ENCODE measurements at regions not wholly inside any gene's neighbourhood (a gene's known extent, or its start where the extent isn't known, plus 50 kb on each side); places are given as distances from the start of the nearest gene placed in this dataset.

- Histone ChIP-seq H3K27me3 (ENCODE audit: control insufficient read depth in 3 of 3, insufficient read depth in 3 of 3, low read length in 2 of 3) (no peaks in the 10 kb centered on the region), H3K4me1 (ENCODE audit: control insufficient read depth in 5 of 5, insufficient read depth in 5 of 5, low read length in 5 of 5) (no peaks in the 10 kb centered on the region), H3K4me3 (no peak overlapping the region), H3K9ac (ENCODE audit: insufficient read depth in 1 of 2, low read length in 2 of 2) (no peak overlapping the region), H3K9me3 (ENCODE audit: control insufficient read depth in 4 of 4, insufficient read depth in 3 of 4, low read length in 3 of 4) (no peaks in the 10 kb centered on the region), H3K36me3 (ENCODE audit: control insufficient read depth in 4 of 4, insufficient read depth in 4 of 4, low read length in 4 of 4) (no peaks in the 10 kb centered on the region), H3K27ac (ENCODE audit: low read depth in 1 of 2, low read length in 1 of 2) (no peak overlapping the region)
- DNase-seq (no peak), ATAC-seq (ENCODE audit: insufficient read depth, low FRiP score) (no peak)
- no peak for TF ChIP-seq CTCF (IDR thresholded peaks at IDR 0.05; ENCODE audit: control extremely low read depth, extremely low read depth)
- 72 to 78% methylated on average over 6 of the region's 6 CpGs for WGBS, 2 donors
These were observed 535.3 kb downstream of the GALC start for GRCh38 chr14:87457720-87458119.

- no peak for TF ChIP-seq CTCF (IDR thresholded peaks at IDR 0.05; ENCODE audit: control extremely low read depth, extremely low read depth)
- H3K9ac ChIP-seq (ENCODE audit: insufficient read depth in 1 of 2, low read length in 2 of 2): no peak overlapping the region
- H3K36me3 ChIP-seq (ENCODE audit: control insufficient read depth in 4 of 4, insufficient read depth in 4 of 4, low read length in 4 of 4): no peaks in the 10 kb centered on the region
- 86 to 88% methylated on average over 3 of the region's 3 CpGs for WGBS, 2 donors
- ATAC-seq (ENCODE audit: insufficient read depth, low FRiP score): no peak
- no peak overlapping the region for H3K4me3 ChIP-seq
- H3K27me3 ChIP-seq (ENCODE audit: control insufficient read depth in 3 of 3, insufficient read depth in 3 of 3, low read length in 2 of 3): no peaks in the 10 kb centered on the region
- H3K9me3 ChIP-seq (ENCODE audit: control insufficient read depth in 4 of 4, insufficient read depth in 3 of 4, low read length in 3 of 4): no peaks in the 10 kb centered on the region
- no peak for DNase-seq
- no peak overlapping the region for H3K27ac ChIP-seq (ENCODE audit: low read depth in 1 of 2, low read length in 1 of 2)
- no peaks in the 10 kb centered on the region for H3K4me1 ChIP-seq (ENCODE audit: control insufficient read depth in 5 of 5, insufficient read depth in 5 of 5, low read length in 5 of 5)
These were observed 542.8 kb downstream of the GALC start for GRCh38 chr14:87450193-87450592.

GRCh38 chr14:87449016-87449415 lies 544.0 kb downstream of the GALC start:
- no peaks in the 10 kb centered on the region for H3K27me3 ChIP-seq (ENCODE audit: control insufficient read depth in 3 of 3, insufficient read depth in 3 of 3, low read length in 2 of 3)
- DNase-seq (no peak), ATAC-seq (ENCODE audit: insufficient read depth, low FRiP score) (no peak)
- no peak overlapping the region for H3K9ac ChIP-seq (ENCODE audit: insufficient read depth in 1 of 2, low read length in 2 of 2)
- H3K4me3 ChIP-seq: no peak overlapping the region
- H3K4me1 ChIP-seq (ENCODE audit: control insufficient read depth in 5 of 5, insufficient read depth in 5 of 5, low read length in 5 of 5): no peaks in the 10 kb centered on the region
- no peaks in the 10 kb centered on the region for H3K9me3 ChIP-seq (ENCODE audit: control insufficient read depth in 4 of 4, insufficient read depth in 3 of 4, low read length in 3 of 4)
- no peak overlapping the region for H3K27ac ChIP-seq (ENCODE audit: low read depth in 1 of 2, low read length in 1 of 2)
- TF ChIP-seq CTCF (IDR thresholded peaks at IDR 0.05; ENCODE audit: control extremely low read depth, extremely low read depth): no peak
- no peaks in the 10 kb centered on the region for H3K36me3 ChIP-seq (ENCODE audit: control insufficient read depth in 4 of 4, insufficient read depth in 4 of 4, low read length in 4 of 4)

GRCh38 chr14:87443787-87444186 lies 549.2 kb downstream of the GALC start:
- ATAC-seq (ENCODE audit: insufficient read depth, low FRiP score) (no peak), DNase-seq (no peak)
- Histone ChIP-seq H3K27ac (ENCODE audit: low read depth in 1 of 2, low read length in 1 of 2) (no peak overlapping the region), H3K9me3 (ENCODE audit: control insufficient read depth in 4 of 4, insufficient read depth in 3 of 4, low read length in 3 of 4) (no peaks in the 10 kb centered on the region), H3K27me3 (ENCODE audit: control insufficient read depth in 3 of 3, insufficient read depth in 3 of 3, low read length in 2 of 3) (no peaks in the 10 kb centered on the region), H3K4me3 (no peak overlapping the region), H3K9ac (ENCODE audit: insufficient read depth in 1 of 2, low read length in 2 of 2) (no peak overlapping the region), H3K4me1 (ENCODE audit: control insufficient read depth in 5 of 5, insufficient read depth in 5 of 5, low read length in 5 of 5) (no peaks in the 10 kb centered on the region), H3K36me3 (ENCODE audit: control insufficient read depth in 4 of 4, insufficient read depth in 4 of 4, low read length in 4 of 4) (no peaks in the 10 kb centered on the region)
- no peak for TF ChIP-seq CTCF (IDR thresholded peaks at IDR 0.05; ENCODE audit: control extremely low read depth, extremely low read depth)
